ENCODE measurements at regions not wholly inside any gene's neighbourhood (a gene's known extent, or its start where the extent isn't known, plus 50 kb on each side); places are given as distances from the start of the nearest gene placed in this dataset.

GRCh38 chr12:43221216-43221615 lies 330.8 kb downstream of the ADAMTS20 start:
- TF ChIP-seq CTCF (tag by site-specific recombination; IDR thresholded peaks at IDR 0.05) (no peak), ZNF629 (tag by site-specific recombination; IDR thresholded peaks at IDR 0.05) (no peak), ZBTB11 (tag by site-specific recombination; conservative IDR thresholded peaks at IDR 0.05; ENCODE audit: low read depth) (no peak), REST (tag by site-specific recombination; IDR thresholded peaks at IDR 0.05) (no peak), ATF2 (tag by site-specific recombination; IDR thresholded peaks at IDR 0.05; ENCODE audit: low read depth) (no peak), ZFP37 (tag by site-specific recombination; IDR thresholded peaks at IDR 0.05) (no peak), ZSCAN5A (tag by site-specific recombination; IDR thresholded peaks at IDR 0.05) (no peak), ZNF274 (IDR thresholded peaks at IDR 0.05; ENCODE audit: low read length) (no peak), ZNF274 (tag by site-specific recombination; IDR thresholded peaks at IDR 0.05; ENCODE audit: borderline replicate concordance) (no peak), ZNF843 (tag by site-specific recombination; IDR thresholded peaks at IDR 0.05) (no peak)
- TF ChIP-seq, protein P1, sequence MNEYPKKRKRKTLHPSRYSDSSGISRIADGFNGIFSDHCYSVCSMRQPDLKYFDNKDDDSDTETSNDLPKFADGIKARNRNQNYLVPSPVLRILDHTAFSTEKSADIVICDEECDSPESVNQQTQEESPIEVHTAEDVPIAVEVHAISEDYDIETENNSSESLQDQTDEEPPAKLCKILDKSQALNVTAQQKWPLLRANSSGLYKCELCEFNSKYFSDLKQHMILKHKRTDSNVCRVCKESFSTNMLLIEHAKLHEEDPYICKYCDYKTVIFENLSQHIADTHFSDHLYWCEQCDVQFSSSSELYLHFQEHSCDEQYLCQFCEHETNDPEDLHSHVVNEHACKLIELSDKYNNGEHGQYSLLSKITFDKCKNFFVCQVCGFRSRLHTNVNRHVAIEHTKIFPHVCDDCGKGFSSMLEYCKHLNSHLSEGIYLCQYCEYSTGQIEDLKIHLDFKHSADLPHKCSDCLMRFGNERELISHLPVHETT (tag by site-specific recombination; IDR thresholded peaks at IDR 0.05): no peak
- TF ChIP-seq, protein P2, sequence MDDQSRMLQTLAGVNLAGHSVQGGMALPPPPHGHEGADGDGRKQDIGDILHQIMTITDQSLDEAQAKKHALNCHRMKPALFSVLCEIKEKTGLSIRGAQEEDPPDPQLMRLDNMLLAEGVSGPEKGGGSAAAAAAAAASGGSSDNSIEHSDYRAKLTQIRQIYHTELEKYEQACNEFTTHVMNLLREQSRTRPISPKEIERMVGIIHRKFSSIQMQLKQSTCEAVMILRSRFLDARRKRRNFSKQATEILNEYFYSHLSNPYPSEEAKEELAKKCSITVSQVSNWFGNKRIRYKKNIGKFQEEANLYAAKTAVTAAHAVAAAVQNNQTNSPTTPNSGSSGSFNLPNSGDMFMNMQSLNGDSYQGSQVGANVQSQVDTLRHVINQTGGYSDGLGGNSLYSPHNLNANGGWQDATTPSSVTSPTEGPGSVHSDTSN (CRISPR knock-in tag; IDR thresholded peaks at IDR 0.05): no peak
- TF ChIP-seq, protein P3, sequence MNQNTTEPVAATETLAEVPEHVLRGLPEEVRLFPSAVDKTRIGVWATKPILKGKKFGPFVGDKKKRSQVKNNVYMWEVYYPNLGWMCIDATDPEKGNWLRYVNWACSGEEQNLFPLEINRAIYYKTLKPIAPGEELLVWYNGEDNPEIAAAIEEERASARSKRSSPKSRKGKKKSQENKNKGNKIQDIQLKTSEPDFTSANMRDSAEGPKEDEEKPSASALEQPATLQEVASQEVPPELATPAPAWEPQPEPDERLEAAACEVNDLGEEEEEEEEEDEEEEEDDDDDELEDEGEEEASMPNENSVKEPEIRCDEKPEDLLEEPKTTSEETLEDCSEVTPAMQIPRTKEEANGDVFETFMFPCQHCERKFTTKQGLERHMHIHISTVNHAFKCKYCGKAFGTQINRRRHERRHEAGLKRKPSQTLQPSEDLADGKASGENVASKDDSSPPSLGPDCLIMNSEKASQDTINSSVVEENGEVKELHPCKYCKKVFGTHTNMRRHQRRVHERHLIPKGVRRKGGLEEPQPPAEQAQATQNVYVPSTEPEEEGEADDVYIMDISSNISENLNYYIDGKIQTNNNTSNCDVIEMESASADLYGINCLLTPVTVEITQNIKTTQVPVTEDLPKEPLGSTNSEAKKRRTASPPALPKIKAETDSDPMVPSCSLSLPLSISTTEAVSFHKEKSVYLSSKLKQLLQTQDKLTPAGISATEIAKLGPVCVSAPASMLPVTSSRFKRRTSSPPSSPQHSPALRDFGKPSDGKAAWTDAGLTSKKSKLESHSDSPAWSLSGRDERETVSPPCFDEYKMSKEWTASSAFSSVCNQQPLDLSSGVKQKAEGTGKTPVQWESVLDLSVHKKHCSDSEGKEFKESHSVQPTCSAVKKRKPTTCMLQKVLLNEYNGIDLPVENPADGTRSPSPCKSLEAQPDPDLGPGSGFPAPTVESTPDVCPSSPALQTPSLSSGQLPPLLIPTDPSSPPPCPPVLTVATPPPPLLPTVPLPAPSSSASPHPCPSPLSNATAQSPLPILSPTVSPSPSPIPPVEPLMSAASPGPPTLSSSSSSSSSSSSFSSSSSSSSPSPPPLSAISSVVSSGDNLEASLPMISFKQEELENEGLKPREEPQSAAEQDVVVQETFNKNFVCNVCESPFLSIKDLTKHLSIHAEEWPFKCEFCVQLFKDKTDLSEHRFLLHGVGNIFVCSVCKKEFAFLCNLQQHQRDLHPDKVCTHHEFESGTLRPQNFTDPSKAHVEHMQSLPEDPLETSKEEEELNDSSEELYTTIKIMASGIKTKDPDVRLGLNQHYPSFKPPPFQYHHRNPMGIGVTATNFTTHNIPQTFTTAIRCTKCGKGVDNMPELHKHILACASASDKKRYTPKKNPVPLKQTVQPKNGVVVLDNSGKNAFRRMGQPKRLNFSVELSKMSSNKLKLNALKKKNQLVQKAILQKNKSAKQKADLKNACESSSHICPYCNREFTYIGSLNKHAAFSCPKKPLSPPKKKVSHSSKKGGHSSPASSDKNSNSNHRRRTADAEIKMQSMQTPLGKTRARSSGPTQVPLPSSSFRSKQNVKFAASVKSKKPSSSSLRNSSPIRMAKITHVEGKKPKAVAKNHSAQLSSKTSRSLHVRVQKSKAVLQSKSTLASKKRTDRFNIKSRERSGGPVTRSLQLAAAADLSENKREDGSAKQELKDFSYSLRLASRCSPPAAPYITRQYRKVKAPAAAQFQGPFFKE (tag by site-specific recombination; IDR thresholded peaks at IDR 0.05; ENCODE audit: borderline replicate concordance): no peak
